IMR-90 (cell line): ENCODE measurements at regions not wholly inside any gene's neighbourhood (a gene's known extent, or its start where the extent isn't known, plus 50 kb on each side); places are given as distances from the start of the nearest gene placed in this dataset.

Source experiments
- BHLHE40 ChIP-seq: fragments of 150-350 bp; IDR thresholded peaks from 2 replicates; pipeline ENCODE4 v1.6.1; 2016; ENCODE audit warnings: mild to moderate bottlenecking, low read depth, low read length
- CEBPB ChIP-seq: IDR thresholded peaks from 2 replicates; pipeline ENCODE4 v1.6.1; 2012; ENCODE audit warnings: low read depth, low read length, improper control_type of control experiment
- CTCF ChIP-seq: conservative IDR thresholded peaks from 2 replicates; pipeline ENCODE4 v1.5.1; 2012; ENCODE audit warnings: mild to moderate bottlenecking, low read depth, low read length, improper control_type of control experiment
- ELK1 ChIP-seq: fragments of 150-350 bp; IDR thresholded peaks from 2 replicates; pipeline ENCODE4 v1.6.1; 2016; ENCODE audit warnings: low read depth, mild to moderate bottlenecking, low read length, moderate library complexity, borderline replicate concordance
- MAFK ChIP-seq: IDR thresholded peaks from 2 replicates; pipeline ENCODE4 v1.6.1; 2012; ENCODE audit warnings: low read depth, low read length, improper control_type of control experiment
- MAZ ChIP-seq: IDR thresholded peaks from 2 replicates; pipeline ENCODE4 v1.6.1; 2012; ENCODE audit warnings: low read depth, mild to moderate bottlenecking, low read length, improper control_type of control experiment, moderate library complexity, borderline replicate concordance
- MXI1 ChIP-seq: IDR thresholded peaks from 2 replicates; pipeline ENCODE4 v1.6.1; 2012; ENCODE audit warnings: low read depth, mild to moderate bottlenecking, low read length, moderate library complexity, borderline replicate concordance
- POLR2A ChIP-seq: IDR thresholded peaks from 2 replicates; pipeline ENCODE4 v1.6.1; 2012; ENCODE audit warnings: mild to moderate bottlenecking, low read depth, low read length
- RAD21 ChIP-seq: IDR thresholded peaks from 2 replicates; pipeline ENCODE4 v1.6.1; 2012; ENCODE audit warnings: low read length, improper control_type of control experiment
- RCOR1 ChIP-seq: IDR thresholded peaks from 2 replicates; pipeline ENCODE4 v1.6.1; 2012; ENCODE audit warnings: mild to moderate bottlenecking, low read length, improper control_type of control experiment; ENCODE audit not compliant: insufficient replicate concordance
- RFX5 ChIP-seq: IDR thresholded peaks from 2 replicates; pipeline ENCODE4 v1.8.0; 2012; ENCODE audit warnings: low read depth, mild to moderate bottlenecking, low read length, moderate library complexity
- SMC3 ChIP-seq: fragments of 150-350 bp; IDR thresholded peaks from 2 replicates; pipeline ENCODE4 v1.6.1; 2016; ENCODE audit warnings: low read depth, mild to moderate bottlenecking, antibody characterized with exemption, low read length, moderate library complexity
- USF2 ChIP-seq: fragments of 150-350 bp; IDR thresholded peaks from 2 replicates; pipeline ENCODE4 v1.6.1; 2017; ENCODE audit warnings: mild to moderate bottlenecking, antibody characterized with exemption, low read length, low read depth

GRCh38 chr18:39972521-39972920 lies 1982.5 kb upstream of the PIK3C3 start:
- TF ChIP-seq CTCF (no peak), POLR2A (no peak), MAFK (no peak), CEBPB (no peak), RAD21 (no peak), SMC3 (no peak), ELK1 (no peak), RFX5 (no peak), BHLHE40 (no peak), RCOR1 (no peak), MAZ (no peak), USF2 (no peak), MXI1 (no peak)
